ENCODE measurements at regions not wholly inside any gene's neighbourhood (a gene's known extent, or its start where the extent isn't known, plus 50 kb on each side); places are given as distances from the start of the nearest gene placed in this dataset.

DNA sequence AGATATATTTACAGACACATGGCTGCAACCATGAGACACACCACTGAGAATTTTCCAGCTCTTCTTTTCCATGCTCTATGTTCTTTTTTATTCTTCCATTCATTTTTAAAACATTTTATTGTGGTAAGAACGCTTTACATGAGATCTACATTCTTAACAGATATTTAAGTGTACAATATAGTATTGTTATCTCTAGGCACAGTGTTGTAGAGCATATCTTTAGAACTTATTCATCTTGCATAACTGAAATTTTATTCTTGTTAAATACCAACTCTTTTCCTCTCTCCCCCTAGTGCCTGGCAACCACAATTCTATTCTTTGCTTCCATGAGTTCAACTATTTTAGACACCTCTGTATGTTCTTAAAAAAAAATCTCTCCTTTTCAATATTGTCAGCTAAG is 67.1 kb upstream of the HABP2 start:
- CTCF ChIA-PET: no interaction called here
- POLR2A ChIA-PET (ENCODE audit: low non-redundant PET): no interaction called here

DNA sequence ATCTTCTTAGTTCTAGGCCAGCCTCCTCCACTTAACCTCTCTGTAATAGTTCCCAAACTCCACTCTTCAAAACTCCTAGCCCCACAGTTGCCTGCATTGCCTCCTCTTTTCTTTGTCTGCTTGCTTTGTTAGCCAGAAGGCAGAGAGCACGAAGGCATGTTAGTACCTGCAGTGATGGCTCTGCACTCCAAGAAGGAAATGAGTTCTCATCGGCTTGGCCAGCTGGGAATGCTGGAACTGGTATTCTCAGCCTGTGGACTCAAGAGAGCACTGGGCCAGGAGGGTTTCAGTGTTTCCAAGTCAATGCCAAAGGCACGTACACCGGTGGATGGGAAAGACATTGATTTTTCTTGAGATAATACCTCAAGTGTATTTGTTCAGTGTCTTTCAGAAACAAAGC is 66.3 kb upstream of the HABP2 start:
- ChIA-PET CTCF (no interaction called here), POLR2A (ENCODE audit: low non-redundant PET) (no interaction called here)
- BruUV-seq (replicated peaks): no TSS peak
- H3K27ac ChIP-seq (ENCODE audit: low read depth, low read length, poor library complexity, severe bottlenecking): no peak overlapping the region
- DNase-seq (ENCODE audit: low spot score): no peak
- H3K9me3 ChIP-seq (ENCODE audit: low read depth, low read length, poor library complexity, severe bottlenecking): no peaks in the 10 kb centered on the region
- intact Hi-C loops (cut with micrococcal nuclease; ENCODE audit: unreplicated experiment): no loop called here
- no peaks in the 10 kb centered on the region for H3K36me3 ChIP-seq (ENCODE audit: insufficient read depth, low read length, poor library complexity, severe bottlenecking)
- TF ChIP-seq, protein P1, sequence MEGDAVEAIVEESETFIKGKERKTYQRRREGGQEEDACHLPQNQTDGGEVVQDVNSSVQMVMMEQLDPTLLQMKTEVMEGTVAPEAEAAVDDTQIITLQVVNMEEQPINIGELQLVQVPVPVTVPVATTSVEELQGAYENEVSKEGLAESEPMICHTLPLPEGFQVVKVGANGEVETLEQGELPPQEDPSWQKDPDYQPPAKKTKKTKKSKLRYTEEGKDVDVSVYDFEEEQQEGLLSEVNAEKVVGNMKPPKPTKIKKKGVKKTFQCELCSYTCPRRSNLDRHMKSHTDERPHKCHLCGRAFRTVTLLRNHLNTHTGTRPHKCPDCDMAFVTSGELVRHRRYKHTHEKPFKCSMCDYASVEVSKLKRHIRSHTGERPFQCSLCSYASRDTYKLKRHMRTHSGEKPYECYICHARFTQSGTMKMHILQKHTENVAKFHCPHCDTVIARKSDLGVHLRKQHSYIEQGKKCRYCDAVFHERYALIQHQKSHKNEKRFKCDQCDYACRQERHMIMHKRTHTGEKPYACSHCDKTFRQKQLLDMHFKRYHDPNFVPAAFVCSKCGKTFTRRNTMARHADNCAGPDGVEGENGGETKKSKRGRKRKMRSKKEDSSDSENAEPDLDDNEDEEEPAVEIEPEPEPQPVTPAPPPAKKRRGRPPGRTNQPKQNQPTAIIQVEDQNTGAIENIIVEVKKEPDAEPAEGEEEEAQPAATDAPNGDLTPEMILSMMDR (conservative IDR thresholded peaks at IDR 0.05; ENCODE audit: low read depth, low read length): no peak
- no peak for TF ChIP-seq EZH2 (IDR thresholded peaks at IDR 0.05; ENCODE audit: borderline replicate concordance, low read depth, low read length, poor library complexity, severe bottlenecking)
- H3K4me3 ChIP-seq (ENCODE audit: low read depth, low read length, poor library complexity, severe bottlenecking): no peak overlapping the region
- no peaks in the 10 kb centered on the region for H3K4me1 ChIP-seq (ENCODE audit: insufficient read depth, low read length, poor library complexity, severe bottlenecking)
- H3K27me3 ChIP-seq (replicated peaks; ENCODE audit: insufficient read depth, low read depth, low read length, poor library complexity): peaks cover 20% of the 10 kb centered on the region

More for the DNA sequence above, 67.1 kb upstream of the HABP2 start:
- Histone ChIP-seq H3K4me1 (ENCODE audit: insufficient read depth, low read length, poor library complexity, severe bottlenecking) (no peaks in the 10 kb centered on the region), H3K27me3 (replicated peaks; ENCODE audit: insufficient read depth, low read depth, low read length, poor library complexity) (peaks cover 12% of the 10 kb centered on the region), H3K9me3 (ENCODE audit: low read depth, low read length, poor library complexity, severe bottlenecking) (peaks cover 2% of the 10 kb centered on the region), H3K36me3 (ENCODE audit: insufficient read depth, low read length, poor library complexity, severe bottlenecking) (no peaks in the 10 kb centered on the region), H3K27ac (ENCODE audit: low read depth, low read length, poor library complexity, severe bottlenecking) (no peak overlapping the region), H3K4me3 (ENCODE audit: low read depth, low read length, poor library complexity, severe bottlenecking) (no peak overlapping the region)
- DNase-seq (ENCODE audit: low spot score): no peak
- BruUV-seq (replicated peaks): no TSS peak
- no peak for TF ChIP-seq EZH2 (IDR thresholded peaks at IDR 0.05; ENCODE audit: borderline replicate concordance, low read depth, low read length, poor library complexity, severe bottlenecking)
- TF ChIP-seq, protein P1 (conservative IDR thresholded peaks at IDR 0.05; ENCODE audit: low read depth, low read length): no peak
- intact Hi-C loops (cut with micrococcal nuclease; ENCODE audit: unreplicated experiment): no loop called here

DNA sequence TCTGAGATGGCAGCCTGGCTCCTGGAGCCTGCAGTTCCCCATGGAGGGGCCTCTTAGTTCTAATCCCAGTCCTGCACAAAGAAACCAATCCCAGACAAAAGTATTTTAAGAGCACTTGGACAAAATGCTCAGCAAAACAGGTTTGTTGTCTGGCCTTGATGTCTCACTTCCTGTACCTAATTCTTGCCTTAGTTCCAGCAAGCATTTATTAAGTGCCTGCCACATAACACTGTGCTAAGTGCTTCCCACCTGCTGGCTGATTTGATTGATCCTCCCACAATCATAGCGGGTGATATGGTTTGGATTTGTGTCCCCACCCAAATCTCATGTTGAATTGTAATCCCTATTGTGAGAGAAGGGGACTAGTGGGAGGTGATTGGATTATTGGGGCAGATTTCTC is 65.7 kb upstream of the HABP2 start:
- no peaks in the 10 kb centered on the region for H3K36me3 ChIP-seq (ENCODE audit: insufficient read depth, low read length, poor library complexity, severe bottlenecking)
- DNase-seq (ENCODE audit: low spot score): peak; percentile 24
- H3K9me3 ChIP-seq (ENCODE audit: low read depth, low read length, poor library complexity, severe bottlenecking): no peaks in the 10 kb centered on the region
- intact Hi-C loops (cut with micrococcal nuclease; ENCODE audit: unreplicated experiment): no loop called here
- POLR2A ChIA-PET (ENCODE audit: low non-redundant PET): no interaction called here
- H3K27me3 ChIP-seq (replicated peaks; ENCODE audit: insufficient read depth, low read depth, low read length, poor library complexity): peaks cover 25% of the 10 kb centered on the region
- no peaks in the 10 kb centered on the region for H3K4me1 ChIP-seq (ENCODE audit: insufficient read depth, low read length, poor library complexity, severe bottlenecking)
- BruUV-seq (replicated peaks): no TSS peak
- TF ChIP-seq, protein P1 (conservative IDR thresholded peaks at IDR 0.05; ENCODE audit: low read depth, low read length): no peak
- TF ChIP-seq EZH2 (IDR thresholded peaks at IDR 0.05; ENCODE audit: borderline replicate concordance, low read depth, low read length, poor library complexity, severe bottlenecking): no peak
- CTCF ChIA-PET: no interaction called here
- H3K4me3 ChIP-seq (ENCODE audit: low read depth, low read length, poor library complexity, severe bottlenecking): no peak overlapping the region
- no peak overlapping the region for H3K27ac ChIP-seq (ENCODE audit: low read depth, low read length, poor library complexity, severe bottlenecking)
